ENCODE measurements at regions not wholly inside any gene's neighbourhood (a gene's known extent, or its start where the extent isn't known, plus 50 kb on each side); places are given as distances from the start of the nearest gene placed in this dataset.

- DNase-seq (ENCODE audit: low spot score in 2 of 2) = no peak
- Histone ChIP-seq H3K4me3 (no peak overlapping the region), H3K36me3 (no peaks in the 10 kb centered on the region), H3K4me1 (peaks cover 25% of the 10 kb centered on the region), H3K27me3 (peaks cover 16% of the 10 kb centered on the region), H3K9me3 (no peaks in the 10 kb centered on the region), H3K27ac (no peak overlapping the region)
- TF ChIP-seq POLR2AphosphoS5 (IDR thresholded peaks at IDR 0.05) (no peak), CTCF (IDR thresholded peaks at IDR 0.05) (no peak), POLR2A (IDR thresholded peaks at IDR 0.05) (no peak), EP300 (IDR thresholded peaks at IDR 0.05) (no peak)
- WGBS = 75% methylated on average over 12 of the region's 12 CpGs
These were observed 418.6 kb downstream of the MN1 start for GRCh38 chr22:27382947-27383346.

GRCh38 chr22:27383896-27384295 lies 417.7 kb downstream of the MN1 start:
- peaks cover 13% of the 10 kb centered on the region for H3K27me3 ChIP-seq
- H3K4me1 ChIP-seq = peaks cover 17% of the 10 kb centered on the region
- H3K27ac ChIP-seq = no peak overlapping the region
- no peak overlapping the region for H3K4me3 ChIP-seq
- WGBS = 91% methylated on average over 3 of the region's 3 CpGs
- no peak for DNase-seq (ENCODE audit: low spot score in 2 of 2)
- no peak for TF ChIP-seq POLR2A (IDR thresholded peaks at IDR 0.05)
- TF ChIP-seq EP300 (IDR thresholded peaks at IDR 0.05) = no peak
- H3K36me3 ChIP-seq = no peaks in the 10 kb centered on the region
- no peaks in the 10 kb centered on the region for H3K9me3 ChIP-seq

DNA sequence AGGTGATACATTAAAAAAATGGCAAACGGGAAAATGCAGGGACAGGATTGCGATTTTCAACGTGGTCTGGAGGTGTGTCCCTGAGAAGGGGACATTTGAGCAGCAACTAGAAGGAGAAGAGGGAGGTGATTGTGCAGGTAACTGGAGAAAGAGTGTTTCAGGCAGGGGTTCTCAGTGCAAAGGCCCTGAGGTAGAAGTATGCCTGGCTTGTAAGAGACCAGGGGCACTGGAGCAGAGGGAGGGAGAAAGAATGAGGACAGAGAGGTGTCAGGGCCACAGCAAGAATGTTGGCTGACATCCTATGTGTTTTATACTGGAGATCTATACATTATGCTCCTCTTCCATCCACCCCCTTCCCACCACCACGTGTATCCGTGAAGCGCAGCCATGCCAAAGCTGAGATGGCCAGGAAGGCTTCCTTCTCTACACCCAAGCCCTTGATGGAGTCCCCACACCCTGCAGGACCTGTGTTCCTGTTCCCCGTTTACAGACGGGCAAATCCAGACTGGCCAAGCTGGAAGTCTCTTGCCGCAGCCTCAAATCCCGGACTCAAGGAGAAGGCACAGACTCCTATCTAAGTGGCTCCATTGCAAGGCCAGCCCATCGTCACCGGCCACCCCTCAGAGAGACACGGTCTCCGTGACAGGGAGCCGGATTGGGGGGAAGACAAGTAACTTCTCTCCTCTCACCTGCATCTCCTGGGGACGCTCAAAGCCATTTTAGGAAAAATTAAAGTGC lies 416.1 kb downstream of the MN1 start:
- Histone ChIP-seq H3K4me3 (no peak overlapping the region), H3K9me3 (no peaks in the 10 kb centered on the region), H3K36me3 (no peaks in the 10 kb centered on the region), H3K4me1 (peaks cover 17% of the 10 kb centered on the region), H3K27me3 (peaks cover 9% of the 10 kb centered on the region), H3K27ac (no peak overlapping the region)
- TF ChIP-seq POLR2A (IDR thresholded peaks at IDR 0.05) (no peak), EP300 (IDR thresholded peaks at IDR 0.05) (no peak), POLR2AphosphoS5 (IDR thresholded peaks at IDR 0.05) (no peak), CTCF (IDR thresholded peaks at IDR 0.05) (no peak)
- peak in 1 of 2 donors; percentile 67 for DNase-seq (ENCODE audit: low spot score in 2 of 2)
- WGBS = 82% methylated on average over 16 of the region's 16 CpGs

GRCh38 chr22:27386186-27386585 lies 415.4 kb downstream of the MN1 start:
- Histone ChIP-seq H3K9me3 (no peaks in the 10 kb centered on the region), H3K4me3 (no peak overlapping the region), H3K36me3 (no peaks in the 10 kb centered on the region), H3K27ac (no peak overlapping the region), H3K4me1 (peaks cover 23% of the 10 kb centered on the region), H3K27me3 (peaks cover 9% of the 10 kb centered on the region)
- TF ChIP-seq CTCF (IDR thresholded peaks at IDR 0.05) = no peak
- TF ChIP-seq EP300 (IDR thresholded peaks at IDR 0.05) = no peak
- TF ChIP-seq POLR2AphosphoS5 (IDR thresholded peaks at IDR 0.05) = no peak
- TF ChIP-seq POLR2A (IDR thresholded peaks at IDR 0.05) = no peak
- peak in 1 of 2 donors; percentile 47 for DNase-seq (ENCODE audit: low spot score in 2 of 2)
- WGBS = 11% methylated on average over 5 of the region's 7 CpGs

GRCh38 chr22:27387561-27387960 lies 414.0 kb downstream of the MN1 start:
- Histone ChIP-seq H3K27me3 (peaks cover 5% of the 10 kb centered on the region), H3K36me3 (no peaks in the 10 kb centered on the region), H3K4me3 (no peak overlapping the region), H3K4me1 (peaks cover 22% of the 10 kb centered on the region), H3K9me3 (no peaks in the 10 kb centered on the region), H3K27ac (no peak overlapping the region)
- no peak for DNase-seq (ENCODE audit: low spot score in 2 of 2)
- WGBS = 50% methylated on average over 6 of the region's 6 CpGs
- no peak for TF ChIP-seq EP300 (IDR thresholded peaks at IDR 0.05)
- no peak for TF ChIP-seq CTCF (IDR thresholded peaks at IDR 0.05)
- TF ChIP-seq POLR2A (IDR thresholded peaks at IDR 0.05) = no peak

Data from suprapubic skin (tissue), 4 donors.